ENCODE measurements at regions not wholly inside any gene's neighbourhood (a gene's known extent, or its start where the extent isn't known, plus 50 kb on each side); places are given as distances from the start of the nearest gene placed in this dataset.
"Not testable (repeated sequence)": the region's sequence is repeated elsewhere in the genome, so short reads cannot be mapped to it uniquely, and the experiment has no call there.

GRCh38 chr13:38415233-38415632 lies 65.6 kb downstream of the UFM1 start:
- DNase-seq, result peak; percentile 3

- no peak for DNase-seq
Observed at GRCh38 chr13:38417241-38417640, 67.6 kb downstream of the UFM1 start.

- DNase-seq, result peak; percentile 8
Observed at GRCh38 chr13:38417727-38418126, 68.1 kb downstream of the UFM1 start.

DNA sequence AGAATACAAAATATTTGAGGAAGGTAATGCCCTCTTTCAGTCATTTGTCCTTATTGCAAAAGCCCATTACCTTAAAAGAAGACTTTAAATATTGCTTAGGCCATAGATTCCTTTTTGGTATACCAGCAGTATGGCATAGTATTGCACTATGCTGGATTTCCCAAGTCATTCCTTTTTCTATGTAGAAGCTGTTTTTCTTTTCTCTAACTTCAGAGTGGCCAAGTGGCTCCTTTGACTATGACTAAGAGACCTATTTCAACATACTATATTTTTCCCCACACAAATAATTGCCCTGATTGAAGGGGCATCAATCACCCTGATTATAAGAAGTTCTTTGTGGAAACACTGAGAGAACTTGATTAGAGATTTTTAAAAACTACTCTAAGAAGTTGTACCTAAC lies 68.6 kb downstream of the UFM1 start:
- DNase-seq, result no peak

GRCh38 chr13:38419312-38419873 lies 69.7 kb downstream of the UFM1 start:
- no peak for DNase-seq

DNA sequence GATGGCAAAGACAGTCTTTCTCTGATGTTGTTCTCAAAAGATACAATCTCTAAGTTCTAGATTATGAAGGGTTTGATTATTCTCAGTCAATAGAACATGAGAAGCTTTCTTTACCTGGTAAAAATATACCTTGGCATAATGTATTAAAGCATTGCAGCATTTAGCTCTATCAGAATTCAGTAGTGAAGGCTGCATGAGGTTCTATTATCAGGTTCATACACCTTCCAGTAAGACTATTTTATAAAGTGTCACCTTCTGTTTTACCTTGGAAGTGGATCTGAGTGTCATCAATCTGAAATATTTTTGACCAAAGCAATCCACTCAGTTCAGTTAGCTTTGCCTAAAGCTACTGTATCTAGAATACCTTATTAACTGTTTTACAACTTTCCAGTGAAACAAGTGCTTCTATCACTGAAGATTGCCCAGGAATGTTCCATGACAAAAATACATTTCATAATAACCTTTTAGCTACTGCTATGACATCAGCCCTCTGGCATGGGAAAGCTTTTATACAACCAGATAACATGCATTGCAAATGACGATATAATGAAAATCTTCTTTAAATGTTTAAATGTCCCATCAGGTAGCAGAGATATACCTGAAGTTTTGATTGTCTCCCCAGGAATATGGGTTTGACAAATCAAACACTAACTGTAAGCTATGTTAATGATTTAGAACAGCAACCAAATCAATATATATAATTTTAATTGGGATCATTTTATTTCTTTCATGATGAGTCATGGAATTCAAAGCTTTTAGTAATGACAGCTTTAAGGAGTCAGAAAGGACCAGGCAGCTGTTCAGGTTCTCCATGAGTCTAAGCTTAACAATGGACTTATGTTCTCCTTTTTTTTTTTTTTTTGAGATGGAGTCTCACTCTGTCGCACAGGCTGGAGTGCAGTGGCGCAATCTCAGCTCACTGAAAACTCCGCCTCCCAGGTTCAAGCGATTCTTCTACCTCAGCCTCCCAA lies 72.2 kb downstream of the UFM1 start:
- no peak for DNase-seq

- DNase-seq, result no peak
Observed at GRCh38 chr13:38429916-38430315, 80.3 kb downstream of the UFM1 start.

DNA sequence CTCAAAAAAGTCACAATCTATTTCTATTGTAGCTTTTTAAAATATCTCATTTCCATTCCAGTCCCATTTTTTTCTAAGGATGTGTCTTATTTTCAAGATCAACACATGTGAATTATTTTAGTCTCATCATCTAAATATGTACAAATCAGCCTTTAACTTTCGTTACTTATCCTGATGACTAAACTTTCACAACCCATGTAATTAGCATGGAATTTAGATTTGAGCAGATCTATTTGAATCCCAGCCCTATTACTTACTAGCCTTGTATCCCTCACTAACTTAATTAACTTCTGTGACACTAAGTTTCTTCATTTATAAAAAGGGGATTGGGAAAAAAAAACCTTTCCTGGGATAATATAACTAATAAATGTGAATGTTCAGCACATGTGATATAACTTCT lies 81.1 kb downstream of the UFM1 start:
- DNase-seq, result no peak

- no peak for DNase-seq
Observed at GRCh38 chr13:38440666-38441065, 91.0 kb downstream of the UFM1 start.

DNA sequence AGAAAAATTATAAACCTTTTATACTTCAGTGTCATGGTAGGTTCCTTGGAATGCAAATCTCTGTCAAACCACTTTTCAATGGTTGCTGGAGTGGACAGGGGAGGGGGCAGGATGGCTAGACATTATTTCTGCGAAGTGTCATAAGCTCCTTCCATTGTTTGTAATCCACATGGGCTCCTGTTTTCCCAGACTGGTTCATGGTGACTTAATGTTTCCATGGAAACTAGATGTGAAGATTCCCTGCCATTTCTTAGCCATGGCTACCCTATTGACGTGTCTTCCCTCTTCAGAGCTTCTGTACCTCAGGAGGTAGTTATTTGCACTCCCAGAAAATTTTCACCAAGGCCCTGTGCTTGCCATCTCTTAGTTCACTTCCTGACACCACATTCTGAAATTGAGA lies 95.3 kb downstream of the UFM1 start:
- no peak for DNase-seq

DNA sequence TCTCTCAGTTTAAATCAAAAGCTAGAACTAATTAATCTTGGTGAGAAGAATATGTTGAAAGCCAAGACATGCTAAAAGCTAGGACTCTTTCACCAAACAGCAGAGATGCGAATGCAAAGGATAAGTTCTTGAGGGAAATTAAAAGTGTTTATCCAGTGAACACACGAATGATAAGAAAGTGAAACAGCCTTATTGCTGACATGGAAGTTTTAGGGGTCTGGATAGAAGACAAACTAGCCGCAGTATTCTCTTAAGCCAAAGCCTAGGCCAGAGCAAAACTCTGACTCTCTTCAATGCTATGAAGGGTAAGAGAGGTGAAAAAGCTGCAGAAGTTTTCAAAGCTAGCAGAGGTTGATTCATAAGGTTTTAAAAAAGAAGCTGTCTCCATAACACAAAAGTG lies 103.0 kb downstream of the UFM1 start:
- DNase-seq, result no peak

DNA sequence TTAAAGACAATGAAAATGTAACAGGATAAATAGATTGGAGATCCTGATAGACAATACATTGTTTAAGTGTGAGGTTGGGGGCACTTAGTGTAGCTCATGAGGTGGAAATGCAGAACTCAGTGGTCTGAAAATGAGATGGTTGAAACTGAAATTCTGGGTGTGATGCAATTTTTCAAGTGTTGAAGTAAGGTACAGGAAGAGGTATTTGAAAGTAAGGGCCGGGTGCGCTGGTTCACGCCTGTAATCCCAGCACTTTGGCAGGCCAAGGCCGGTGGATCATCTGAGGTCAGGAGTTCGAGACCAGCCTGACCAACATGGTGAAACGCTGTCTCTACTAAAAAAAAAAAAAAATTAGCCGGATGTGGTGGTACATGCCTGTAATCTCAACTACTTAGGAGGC lies 113.0 kb downstream of the UFM1 start:
- no peak for DNase-seq

DNA sequence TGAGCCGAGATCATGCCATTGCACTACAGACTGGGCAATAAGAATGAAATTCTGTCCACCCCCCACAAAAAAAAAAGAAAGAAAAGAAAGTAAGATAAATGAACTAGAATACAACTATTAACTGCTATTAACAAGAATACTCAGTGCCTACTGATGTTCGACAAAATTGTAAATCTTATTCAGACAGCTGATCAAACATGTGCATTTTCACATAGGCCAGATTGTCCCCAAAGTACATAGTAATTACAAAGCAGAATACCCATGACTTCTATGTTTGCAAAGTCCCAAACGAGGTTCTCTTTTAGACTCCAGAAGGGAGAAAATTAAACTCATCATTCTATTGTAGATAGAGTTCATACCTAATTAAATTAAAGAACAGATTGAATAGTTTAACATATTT lies 113.4 kb downstream of the UFM1 start:
- no peak for DNase-seq

DNA sequence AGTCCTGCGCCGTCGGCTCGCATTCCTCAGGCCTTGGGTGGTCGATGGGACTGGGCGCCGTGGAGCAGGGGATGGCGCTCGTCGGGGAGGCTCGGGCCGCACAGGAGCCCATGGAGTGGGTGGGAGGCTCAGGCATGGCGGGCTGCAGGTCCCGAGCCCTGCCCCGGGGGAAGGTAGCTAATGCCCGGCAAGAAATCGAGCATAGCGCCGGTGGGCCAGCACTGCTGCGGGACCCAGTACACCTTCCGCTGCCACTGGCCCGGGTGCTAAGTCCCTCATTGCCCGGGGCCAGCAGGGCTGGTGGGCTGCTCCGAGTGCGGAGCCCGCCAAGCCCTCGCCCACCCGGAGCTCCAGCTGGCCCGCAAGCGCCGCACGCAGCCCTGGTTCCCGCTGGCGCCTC lies 122.8 kb downstream of the UFM1 start:
- not testable (repeated sequence) for DNase-seq

GRCh38 chr13:38473305-38473704 lies 123.7 kb downstream of the UFM1 start:
- DNase-seq, result no peak

- no peak for DNase-seq
Observed at GRCh38 chr13:38477676-38478075, 128.0 kb downstream of the UFM1 start.

GRCh38 chr13:38483623-38484022 lies 134.0 kb downstream of the UFM1 start:
- no peak for DNase-seq

- no peak for DNase-seq
Observed at GRCh38 chr13:38490657-38491056, 141.0 kb downstream of the UFM1 start.

- DNase-seq, result no peak
Observed at GRCh38 chr13:38494445-38494844, 144.8 kb downstream of the UFM1 start.

DNA sequence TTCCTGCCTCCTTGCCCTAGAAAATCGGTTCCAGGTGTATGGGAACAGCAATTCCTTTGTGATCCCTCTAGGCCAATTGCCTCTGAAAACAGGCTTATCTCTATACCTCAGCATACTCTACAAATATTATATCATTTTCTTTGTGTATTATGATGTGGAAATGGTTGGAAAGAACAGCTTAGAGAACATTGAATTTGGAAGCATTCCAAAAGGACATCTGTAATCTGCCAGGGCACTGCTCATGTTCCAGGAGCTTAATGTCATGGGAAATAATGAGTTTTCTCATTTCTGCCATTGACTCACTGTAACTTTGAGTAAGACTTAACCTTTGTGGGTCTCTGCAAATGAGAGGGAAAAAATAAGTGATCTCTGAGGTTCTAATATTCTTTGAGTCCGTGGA lies 147.3 kb downstream of the UFM1 start:
- DNase-seq, result no peak

- DNase-seq, result no peak
Observed at GRCh38 chr13:38498271-38498670, 148.6 kb downstream of the UFM1 start.

DNA sequence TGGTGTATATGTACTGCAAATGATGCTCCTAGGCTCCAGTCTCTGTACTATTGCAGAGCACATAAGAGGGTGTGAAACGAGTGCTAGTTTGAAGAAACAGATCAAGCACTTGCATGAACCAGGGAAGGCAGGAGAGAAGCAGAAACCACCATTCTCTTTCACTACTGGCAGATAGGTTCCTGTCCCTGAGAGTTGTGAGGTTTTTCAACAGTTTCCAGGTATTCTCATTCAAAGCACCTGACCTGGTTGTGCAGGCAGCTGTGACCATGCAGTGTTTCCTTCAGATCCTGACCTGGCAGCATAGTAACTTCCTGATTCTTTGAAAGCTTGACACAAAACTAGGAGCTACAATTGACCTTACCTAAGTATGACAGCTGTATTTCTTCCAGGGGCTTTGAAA lies 164.9 kb downstream of the UFM1 start:
- DNase-seq, result no peak

GRCh38 chr13:38518328-38518727 lies 168.5 kb upstream of the FREM2 start:
- no peak for DNase-seq

GRCh38 chr13:38519229-38519911 lies 167.5 kb upstream of the FREM2 start:
- DNase-seq, result no peak
